OCI-LY7 (cell line): ENCODE measurements at regions not wholly inside any gene's neighbourhood (a gene's known extent, or its start where the extent isn't known, plus 50 kb on each side); places are given as distances from the start of the nearest gene placed in this dataset.

Experiments
- EZH2phosphoT487 ChIP-seq: fragments of 200-600 bp; sonication (generic); IDR thresholded peaks from 2 replicates; pipeline ENCODE4 v1.6.1; 2018; ENCODE audit warnings: low read depth, borderline replicate concordance, mild to moderate bottlenecking, mixed run types, antibody characterized with exemption, low read length, moderate library complexity, mixed read lengths
- TF ChIP-seq, protein P1 (sequence below): fragments of 200-600 bp; sonication (generic); conservative IDR thresholded peaks from 2 replicates; pipeline ENCODE4 v1.5.1; 2014; ENCODE audit warnings: mild to moderate bottlenecking, antibody characterized with exemption, low read length, moderate library complexity, mixed read lengths

DNA sequence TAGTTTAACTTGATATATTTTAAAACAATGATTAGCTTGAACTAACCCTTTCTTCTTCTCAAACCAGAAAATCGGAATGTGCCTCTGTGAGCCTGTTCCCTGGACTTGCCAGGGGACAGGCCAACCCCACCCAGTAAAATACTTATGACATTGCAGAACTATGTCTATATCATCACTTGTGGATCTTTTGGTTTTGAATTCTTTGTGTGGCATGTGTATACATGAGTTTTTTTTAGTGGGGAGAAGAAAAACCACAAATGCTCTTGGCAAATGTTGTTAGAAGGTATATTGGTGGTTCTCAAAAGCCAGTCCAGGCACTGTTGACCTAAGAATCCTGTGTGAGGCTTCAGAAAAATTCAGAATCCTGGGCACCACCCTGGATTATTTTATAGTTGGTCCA, 347.4 kb downstream of the SIPA1L2 start:
- TF ChIP-seq, protein P1, sequence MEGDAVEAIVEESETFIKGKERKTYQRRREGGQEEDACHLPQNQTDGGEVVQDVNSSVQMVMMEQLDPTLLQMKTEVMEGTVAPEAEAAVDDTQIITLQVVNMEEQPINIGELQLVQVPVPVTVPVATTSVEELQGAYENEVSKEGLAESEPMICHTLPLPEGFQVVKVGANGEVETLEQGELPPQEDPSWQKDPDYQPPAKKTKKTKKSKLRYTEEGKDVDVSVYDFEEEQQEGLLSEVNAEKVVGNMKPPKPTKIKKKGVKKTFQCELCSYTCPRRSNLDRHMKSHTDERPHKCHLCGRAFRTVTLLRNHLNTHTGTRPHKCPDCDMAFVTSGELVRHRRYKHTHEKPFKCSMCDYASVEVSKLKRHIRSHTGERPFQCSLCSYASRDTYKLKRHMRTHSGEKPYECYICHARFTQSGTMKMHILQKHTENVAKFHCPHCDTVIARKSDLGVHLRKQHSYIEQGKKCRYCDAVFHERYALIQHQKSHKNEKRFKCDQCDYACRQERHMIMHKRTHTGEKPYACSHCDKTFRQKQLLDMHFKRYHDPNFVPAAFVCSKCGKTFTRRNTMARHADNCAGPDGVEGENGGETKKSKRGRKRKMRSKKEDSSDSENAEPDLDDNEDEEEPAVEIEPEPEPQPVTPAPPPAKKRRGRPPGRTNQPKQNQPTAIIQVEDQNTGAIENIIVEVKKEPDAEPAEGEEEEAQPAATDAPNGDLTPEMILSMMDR: no peak
- no peak for TF ChIP-seq EZH2phosphoT487
